HCT116 (cell line): ENCODE measurements at regions not wholly inside any gene's neighbourhood (a gene's known extent, or its start where the extent isn't known, plus 50 kb on each side); places are given as distances from the start of the nearest gene placed in this dataset.

Experiments used
- CEBPB ChIP-seq: IDR thresholded peaks from 2 replicates; pipeline ENCODE4 v1.6.1; 2012; ENCODE audit warnings: low read depth
- CTCF ChIP-seq, 3 experiments: fragments of 200-600 bp in 1 of 3; sonication (generic) in 1 of 3; IDR thresholded peaks in 2 of 3; conservative IDR thresholded peaks in 1 of 3; 2 replicates each; pipeline ENCODE4 v1.5.1; 2012 to 2017; ENCODE audit warnings: low read depth in 2 of 3, low read length in 2 of 3, antibody characterized with exemption in 1 of 3, borderline replicate concordance in 1 of 3, control low read depth in 1 of 3, mild to moderate bottlenecking in 1 of 3, mixed read lengths in 1 of 3, mixed run types in 1 of 3, moderate library complexity in 1 of 3; ENCODE audit not compliant: insufficient read depth in 1 of 3
- EZH2 ChIP-seq: fragments of 200-600 bp; sonication (generic); IDR thresholded peaks from 2 replicates; pipeline ENCODE4 v1.6.1; 2017; ENCODE audit warnings: antibody characterized with exemption, mixed run types
- JUND ChIP-seq: IDR thresholded peaks from 2 replicates; pipeline ENCODE4 v1.6.1; 2012
- MAX ChIP-seq: IDR thresholded peaks from 2 replicates; pipeline ENCODE4 v1.6.1; 2012
- POLR2A ChIP-seq: IDR thresholded peaks from 2 replicates; pipeline ENCODE4 v1.7.0; 2011; ENCODE audit warnings: borderline replicate concordance; ENCODE audit not compliant: insufficient read depth, insufficient read length; ENCODE audit errors: extremely low read depth
- POLR2AphosphoS5 ChIP-seq: IDR thresholded peaks from 2 replicates; pipeline ENCODE4 v1.6.1; 2011; ENCODE audit warnings: mild to moderate bottlenecking, low read depth, low read length, moderate library complexity
- RAD21 ChIP-seq: IDR thresholded peaks from 2 replicates; pipeline ENCODE4 v1.6.1; 2012; ENCODE audit warnings: low read depth, mild to moderate bottlenecking
- REST ChIP-seq: IDR thresholded peaks from 2 replicates; pipeline ENCODE4 v1.6.1; 2012; ENCODE audit warnings: low read depth
- SIN3A ChIP-seq: IDR thresholded peaks from 2 replicates; pipeline ENCODE4 v1.6.1; 2012; ENCODE audit warnings: low read depth
- SP1 ChIP-seq: IDR thresholded peaks from 2 replicates; pipeline ENCODE4 v1.6.1; 2012; ENCODE audit warnings: low read depth
- TCF7L2 ChIP-seq: IDR thresholded peaks from 2 replicates; pipeline ENCODE4 v1.7.0; 2011; ENCODE audit warnings: borderline replicate concordance, inconsistent platforms; ENCODE audit not compliant: insufficient read depth, insufficient read length; ENCODE audit errors: extremely low read depth
- ZBTB33 ChIP-seq: IDR thresholded peaks from 2 replicates; pipeline ENCODE4 v1.6.1; 2011; ENCODE audit warnings: mild to moderate bottlenecking, low read length, moderate library complexity; ENCODE audit not compliant: insufficient replicate concordance; ENCODE audit errors: extremely low read depth

GRCh38 chr1:8092657-8093056 is 66.5 kb upstream of the ERRFI1 start:
- TF ChIP-seq RAD21: no peak
- no peak for TF ChIP-seq TCF7L2
- TF ChIP-seq CTCF (IDR thresholded peaks at IDR 0.05 in 2 of 3, conservative IDR thresholded peaks at IDR 0.05 in 1 of 3; ENCODE audit: borderline replicate concordance in 1 of 3, insufficient read depth in 1 of 3, low read depth in 2 of 3, low read length in 2 of 3): no peak
- no peak for TF ChIP-seq CEBPB
- no peak for TF ChIP-seq REST
- no peak for TF ChIP-seq POLR2A
- no peak for TF ChIP-seq SP1
- TF ChIP-seq POLR2AphosphoS5: no peak
- TF ChIP-seq ZBTB33: no peak
- no peak for TF ChIP-seq SIN3A
- no peak for TF ChIP-seq MAX
- TF ChIP-seq JUND: no peak
- no peak for TF ChIP-seq EZH2
